Caco-2 (cell line): ENCODE measurements at regions not wholly inside any gene's neighbourhood (a gene's known extent, or its start where the extent isn't known, plus 50 kb on each side); places are given as distances from the start of the nearest gene placed in this dataset.

Source experiments
- BruUV-seq: library from RNA; stranded (reverse); fragments of 400-500 nt; replicated peaks from 2 replicates; lab custom pipeline; 2021; lab: Mats Ljungman, UMichigan
- CTCF ChIA-PET: fragments of 300-600 bp; sonication (Branson Sonifier 250); formaldehyde crosslinking; loops from one replicate; lab custom pipeline; 2022; ENCODE audit warnings: antibody characterized with exemption; lab: Charles Lee
- POLR2A ChIA-PET: fragments of 300-600 bp; sonication (Branson Sonifier 250); formaldehyde crosslinking; loops from one replicate; lab custom pipeline; 2022; ENCODE audit warnings: antibody characterized with exemption; lab: Charles Lee
- DNase-seq, 2 experiments: peaks; one replicate each; pipeline versions ENCODE4 v3.0.0 to v3.0.0-alpha.2; 2020 to 2022
- H3K27me3 ChIP-seq: replicated peaks from 2 replicates; pipeline ENCODE4 v1.6.0; 2011; ENCODE audit warnings: low read length; ENCODE audit not compliant: control insufficient read depth, insufficient read depth
- H3K36me3 ChIP-seq: 2 replicates; pipeline ENCODE4 v1.5.1; 2011; ENCODE audit warnings: low read length; ENCODE audit not compliant: control insufficient read depth, insufficient read depth
- H3K4me1 ChIP-seq: fragments of 250-450 bp; sonication (Bioruptor Pico); 2 replicates; pipeline ENCODE4 v1.5.1; 2020; ENCODE audit warnings: mild to moderate bottlenecking
- H3K4me3 ChIP-seq: 2 replicates; pipeline ENCODE4 v1.5.1; 2011; ENCODE audit warnings: low read depth, mild to moderate bottlenecking, control low read depth, low read length
- H3K9me3 ChIP-seq: fragments of 250-450 bp; sonication (Bioruptor Pico); 2 replicates; pipeline ENCODE4 v1.5.1; 2020; ENCODE audit warnings: mild to moderate bottlenecking, moderate library complexity
- H3K27ac Mint-ChIP-seq: one replicate; pipeline ENCODE4 v1.8.0; 2022; ENCODE audit warnings: mixed read lengths; ENCODE audit not compliant: unreplicated experiment
- H3K27me3 Mint-ChIP-seq: one replicate; pipeline ENCODE4 v1.8.0; 2022; ENCODE audit warnings: mixed read lengths; ENCODE audit not compliant: insufficient read depth, unreplicated experiment
- H3K36me3 Mint-ChIP-seq: one replicate; pipeline ENCODE4 v1.8.0; 2022; ENCODE audit warnings: mild to moderate bottlenecking, mixed read lengths; ENCODE audit not compliant: insufficient read depth, unreplicated experiment
- H3K4me1 Mint-ChIP-seq: one replicate; pipeline ENCODE4 v1.8.0; 2022; ENCODE audit warnings: low read depth, mixed read lengths; ENCODE audit not compliant: unreplicated experiment
- H3K4me3 Mint-ChIP-seq: one replicate; pipeline ENCODE4 v1.8.0; 2022; ENCODE audit warnings: mild to moderate bottlenecking, moderate library complexity, mixed read lengths; ENCODE audit not compliant: unreplicated experiment
- H3K9me3 Mint-ChIP-seq: one replicate; pipeline ENCODE4 v1.8.0; 2022; ENCODE audit warnings: mixed read lengths; ENCODE audit not compliant: unreplicated experiment
- CTCF ChIP-seq, 2 experiments: fragments of 200-600 bp in 1 of 2; IDR thresholded peaks; 1 replicate in 1 of 2; 2 replicates in 1 of 2; pipeline versions ENCODE4 v1.5.1 to v1.8.0; 2011 to 2022; ENCODE audit warnings: antibody characterized with exemption in 1 of 2, control low read depth in 1 of 2, inconsistent platforms in 1 of 2, low read depth in 1 of 2, low read length in 1 of 2, mild to moderate bottlenecking in 1 of 2, moderate library complexity in 1 of 2; ENCODE audit not compliant: insufficient read depth in 1 of 2, severe bottlenecking in 1 of 2, unreplicated experiment in 1 of 2
- intact Hi-C: fragments of 100-400 bp; cut with micrococcal nuclease; formaldehyde crosslinking; loops from one replicate; pipeline ENCODE4 v1.10.0; 2022; ENCODE audit not compliant: unreplicated experiment

GRCh38 chr5:117414926-117415325 is 840.3 kb upstream of the SEMA6A start:
- CTCF ChIA-PET = no interaction called here
- H3K36me3 Mint-ChIP-seq = no peaks in the 10 kb centered on the region
- DNase-seq = no peak
- H3K4me1 Mint-ChIP-seq = no peaks in the 10 kb centered on the region
- no peaks in the 10 kb centered on the region for H3K9me3 Mint-ChIP-seq
- no peak overlapping the region for H3K4me3 Mint-ChIP-seq
- H3K27me3 Mint-ChIP-seq = peaks cover 4% of the 10 kb centered on the region
- no peak for TF ChIP-seq CTCF (IDR thresholded peaks at IDR 0.05; ENCODE audit: insufficient read depth in 1 of 2, low read depth in 1 of 2, low read length in 1 of 2, severe bottlenecking in 1 of 2, unreplicated experiment in 1 of 2)
- intact Hi-C loops = no loop called here
- Histone ChIP-seq H3K27me3 (no peaks in the 10 kb centered on the region), H3K36me3 (no peaks in the 10 kb centered on the region), H3K9me3 (no peaks in the 10 kb centered on the region), H3K4me3 (no peak overlapping the region), H3K4me1 (no peaks in the 10 kb centered on the region)
- no TSS peak for BruUV-seq
- POLR2A ChIA-PET = no interaction called here
- H3K27ac Mint-ChIP-seq = no peak overlapping the region

- no peaks in the 10 kb centered on the region for H3K4me1 ChIP-seq
- no peak overlapping the region for H3K4me3 ChIP-seq
- DNase-seq = no peak
- no peaks in the 10 kb centered on the region for H3K36me3 ChIP-seq
- Mint-ChIP-seq H3K36me3 (no peaks in the 10 kb centered on the region), H3K9me3 (no peaks in the 10 kb centered on the region), H3K27ac (no peak overlapping the region), H3K4me3 (no peak overlapping the region), H3K4me1 (no peaks in the 10 kb centered on the region), H3K27me3 (peaks cover 6% of the 10 kb centered on the region)
- no TSS peak for BruUV-seq
- intact Hi-C loops = no loop called here
- no peak for TF ChIP-seq CTCF (IDR thresholded peaks at IDR 0.05; ENCODE audit: insufficient read depth in 1 of 2, low read depth in 1 of 2, low read length in 1 of 2, severe bottlenecking in 1 of 2, unreplicated experiment in 1 of 2)
- ChIA-PET POLR2A (no interaction called here), CTCF (no interaction called here)
- no peaks in the 10 kb centered on the region for H3K9me3 ChIP-seq
- no peaks in the 10 kb centered on the region for H3K27me3 ChIP-seq
Measured at GRCh38 chr5:117411701-117412100, 837.1 kb upstream of the SEMA6A start.

- no peak overlapping the region for H3K27ac Mint-ChIP-seq
- intact Hi-C loops = no loop called here
- ChIA-PET POLR2A (no interaction called here), CTCF (no interaction called here)
- no peaks in the 10 kb centered on the region for H3K36me3 ChIP-seq
- H3K4me3 Mint-ChIP-seq = no peak overlapping the region
- no peaks in the 10 kb centered on the region for H3K27me3 ChIP-seq
- no peak for DNase-seq
- H3K4me1 ChIP-seq = no peaks in the 10 kb centered on the region
- no peaks in the 10 kb centered on the region for H3K9me3 Mint-ChIP-seq
- no peak for TF ChIP-seq CTCF (IDR thresholded peaks at IDR 0.05; ENCODE audit: insufficient read depth in 1 of 2, low read depth in 1 of 2, low read length in 1 of 2, severe bottlenecking in 1 of 2, unreplicated experiment in 1 of 2)
- H3K4me3 ChIP-seq = no peak overlapping the region
- H3K36me3 Mint-ChIP-seq = no peaks in the 10 kb centered on the region
- H3K4me1 Mint-ChIP-seq = no peaks in the 10 kb centered on the region
- no TSS peak for BruUV-seq
- H3K9me3 ChIP-seq = no peaks in the 10 kb centered on the region
- H3K27me3 Mint-ChIP-seq = peaks cover 2% of the 10 kb centered on the region
Measured at GRCh38 chr5:117405197-117405596, 830.6 kb upstream of the SEMA6A start.
